HCT116 (cell line): ENCODE measurements at regions not wholly inside any gene's neighbourhood (a gene's known extent, or its start where the extent isn't known, plus 50 kb on each side); places are given as distances from the start of the nearest gene placed in this dataset.

Experiments used
- ATAC-seq: fragments of 200-7000 bp; cut with Tn5 transposase; 2 replicates; pipeline ENCODE4 v1.9.1; 2020; ENCODE audit warnings: mild to moderate bottlenecking, moderate library complexity
- BruUV-seq: library from RNA; stranded (reverse); fragments of 400-500 nt; replicated peaks from 2 replicates; lab custom pipeline; 2021; lab: Mats Ljungman, UMichigan
- CTCF ChIA-PET: fragments of 300-600 bp; sonication (Branson Sonifier 250); formaldehyde crosslinking; loops from one replicate; lab custom pipeline; 2021; ENCODE audit warnings: antibody characterized with exemption; lab: Charles Lee
- POLR2A ChIA-PET: fragments of 300-600, 350-600 bp; sonication (Branson Sonifier 250); formaldehyde crosslinking; loops from one replicate; lab custom pipeline; 2021; ENCODE audit warnings: antibody characterized with exemption; lab: Charles Lee
- RAD21 ChIA-PET, 2 experiments: fragments of 300-600 bp; sonication (Branson Sonifier 250); formaldehyde crosslinking; loops; one replicate each; lab custom pipeline; 2023; ENCODE audit warnings: low total read pairs in 2 of 2; ENCODE audit not compliant: uncharacterized antibody in 2 of 2, unreplicated experiment in 2 of 2, low non-redundant PET in 1 of 2; lab: Charles Lee
- DNase-seq: peaks from one replicate; pipeline ENCODE4 v3.0.0-alpha.2; 2010; ENCODE audit warnings: low read depth, low spot score
- H2AFZ ChIP-seq: fragments of 200-600 bp; shearing (Covaris generic), sonication (generic); 2 replicates; pipeline ENCODE4 v1.6.1; 2017; ENCODE audit warnings: low read depth, mixed run types, mixed read lengths, antibody characterized with exemption, low read length; ENCODE audit not compliant: poor library complexity, severe bottlenecking
- H3K27ac ChIP-seq: 2 replicates; pipeline ENCODE4 v1.5.1; 2012; ENCODE audit warnings: low read depth, low read length
- H3K27me3 ChIP-seq: fragments of 200-600 bp; sonication (generic); 2 replicates; pipeline ENCODE4 v1.6.1; 2016; ENCODE audit warnings: mixed run types, low read length, mixed read lengths; ENCODE audit not compliant: insufficient read depth
- H3K36me3 ChIP-seq, 2 experiments: fragments of 200-500 bp in 1 of 2; fragments of 200-600 bp in 1 of 2; sonication (Bioruptor generic) in 1 of 2; sonication (generic) in 1 of 2; 2 replicates each; pipeline versions ENCODE4 v1.5.1 to v1.6.1; 2014 to 2016; ENCODE audit warnings: low read length in 2 of 2, inconsistent platforms in 1 of 2, mixed read lengths in 1 of 2, mixed run types in 1 of 2; ENCODE audit not compliant: insufficient read depth in 2 of 2, control insufficient read depth in 1 of 2
- H3K4me1 ChIP-seq, 2 experiments: fragments of 200-600 bp in 1 of 2; sonication (generic) in 1 of 2; 2 replicates each; pipeline versions ENCODE4 v1.5.1 to v1.6.1; 2012 to 2017; ENCODE audit warnings: low read length in 2 of 2, inconsistent platforms in 1 of 2, mild to moderate bottlenecking in 1 of 2, mixed read lengths in 1 of 2, mixed run types in 1 of 2, moderate library complexity in 1 of 2; ENCODE audit not compliant: insufficient read depth in 2 of 2, control insufficient read depth in 1 of 2
- H3K4me2 ChIP-seq: fragments of 200-600 bp; sonication (generic); 2 replicates; pipeline ENCODE4 v1.6.1; 2017; ENCODE audit warnings: mixed run types, low read length, mixed read lengths
- H3K4me3 ChIP-seq, 2 experiments: fragments of 200-600 bp in 1 of 2; sonication (generic) in 1 of 2; replicated peaks in 1 of 2; 2 replicates each; pipeline ENCODE4 v1.5.1; 2011 to 2016; ENCODE audit warnings: low read length in 2 of 2, control low read depth in 1 of 2, low read depth in 1 of 2, mild to moderate bottlenecking in 1 of 2, mixed read lengths in 1 of 2, mixed run types in 1 of 2
- H3K79me2 ChIP-seq: fragments of 200-600 bp; sonication (generic); 2 replicates; pipeline ENCODE4 v1.6.1; 2017; ENCODE audit warnings: mild to moderate bottlenecking, mixed run types, low read length, moderate library complexity, mixed read lengths; ENCODE audit not compliant: insufficient read depth
- H3K9ac ChIP-seq: fragments of 200-600 bp; sonication (generic); 2 replicates; pipeline ENCODE4 v1.6.1; 2016; ENCODE audit warnings: low read length, mixed read lengths
- H3K9me2 ChIP-seq: fragments of 200-600 bp; sonication (generic), shearing (Covaris generic); 2 replicates; pipeline ENCODE4 v1.6.1; 2017; ENCODE audit warnings: mixed run types, mild to moderate bottlenecking, moderate library complexity; ENCODE audit not compliant: insufficient read depth
- H3K9me3 ChIP-seq, 2 experiments: fragments of 200-500 bp in 1 of 2; fragments of 200-600 bp in 1 of 2; sonication (Bioruptor generic) in 1 of 2; sonication (generic) in 1 of 2; 2 replicates each; pipeline ENCODE4 v1.6.1; 2014 to 2017; ENCODE audit warnings: low read length in 2 of 2, mixed read lengths in 2 of 2, inconsistent platforms in 1 of 2, low read depth in 1 of 2, mild to moderate bottlenecking in 1 of 2, mixed run types in 1 of 2, moderate library complexity in 1 of 2; ENCODE audit not compliant: control insufficient read depth in 1 of 2, insufficient read depth in 1 of 2
- H4K20me1 ChIP-seq: fragments of 200-600 bp; sonication (generic), shearing (Covaris generic); 2 replicates; pipeline ENCODE4 v1.6.1; 2017; ENCODE audit warnings: mixed run types, mild to moderate bottlenecking, moderate library complexity; ENCODE audit not compliant: insufficient read depth
- CBX3 ChIP-seq: IDR thresholded peaks from 2 replicates; pipeline ENCODE4 v1.6.1; 2012; ENCODE audit warnings: low read depth
- CEBPB ChIP-seq: IDR thresholded peaks from 2 replicates; pipeline ENCODE4 v1.6.1; 2012; ENCODE audit warnings: low read depth
- EGR1 ChIP-seq: IDR thresholded peaks from 2 replicates; pipeline ENCODE4 v1.6.1; 2012; ENCODE audit warnings: low read depth
- ELF1 ChIP-seq: IDR thresholded peaks from 2 replicates; pipeline ENCODE4 v1.6.1; 2012; ENCODE audit warnings: low read depth, borderline replicate concordance
- EZH2phosphoT487 ChIP-seq: fragments of 200-600 bp; IDR thresholded peaks from 2 replicates; pipeline ENCODE4 v1.6.1; 2018; ENCODE audit warnings: antibody characterized with exemption, borderline replicate concordance
- FOSL1 ChIP-seq: IDR thresholded peaks from 2 replicates; pipeline ENCODE4 v1.6.1; 2012; ENCODE audit warnings: low read depth
- JUND ChIP-seq: IDR thresholded peaks from 2 replicates; pipeline ENCODE4 v1.6.1; 2012
- POLR2A ChIP-seq: IDR thresholded peaks from 2 replicates; pipeline ENCODE4 v1.7.0; 2011; ENCODE audit warnings: borderline replicate concordance; ENCODE audit not compliant: insufficient read depth, insufficient read length; ENCODE audit errors: extremely low read depth
- POLR2AphosphoS5 ChIP-seq: IDR thresholded peaks from 2 replicates; pipeline ENCODE4 v1.6.1; 2011; ENCODE audit warnings: mild to moderate bottlenecking, low read depth, low read length, moderate library complexity
- RAD21 ChIP-seq: IDR thresholded peaks from 2 replicates; pipeline ENCODE4 v1.6.1; 2012; ENCODE audit warnings: low read depth, mild to moderate bottlenecking
- SIN3A ChIP-seq: IDR thresholded peaks from 2 replicates; pipeline ENCODE4 v1.6.1; 2012; ENCODE audit warnings: low read depth
- TCF7L2 ChIP-seq: IDR thresholded peaks from 2 replicates; pipeline ENCODE4 v1.7.0; 2011; ENCODE audit warnings: borderline replicate concordance, inconsistent platforms; ENCODE audit not compliant: insufficient read depth, insufficient read length; ENCODE audit errors: extremely low read depth
- YY1 ChIP-seq: IDR thresholded peaks from 2 replicates; pipeline ENCODE4 v1.6.1; 2011; ENCODE audit warnings: low read length, low read depth, moderate library complexity, mild to moderate bottlenecking; ENCODE audit not compliant: insufficient replicate concordance; ENCODE audit errors: extremely low read depth
- ZFX ChIP-seq: fragments of 450-650 bp; IDR thresholded peaks from 2 replicates; pipeline ENCODE4 v1.6.1; 2017
- ZNF274 ChIP-seq: fragments of 200-500 bp; sonication (Bioruptor generic); IDR thresholded peaks from 2 replicates; pipeline ENCODE4 v1.6.1; 2014; ENCODE audit warnings: mild to moderate bottlenecking, low read depth, low read length, inconsistent platforms
- intact Hi-C: fragments of 100-400 bp; cut with micrococcal nuclease; formaldehyde crosslinking; loops from 2 replicates; pipeline ENCODE4 v1.10.0; 2022
- TF ChIP-seq, protein P1 (sequence below): IDR thresholded peaks from 2 replicates; pipeline ENCODE4 v1.6.1; 2011; ENCODE audit warnings: mild to moderate bottlenecking, low read length, moderate library complexity; ENCODE audit not compliant: insufficient replicate concordance; ENCODE audit errors: extremely low read depth
- TF ChIP-seq, protein P2 (sequence below), 3 experiments: fragments of 200-600 bp in 1 of 3; sonication (generic) in 1 of 3; IDR thresholded peaks in 2 of 3; conservative IDR thresholded peaks in 1 of 3; 2 replicates each; pipeline ENCODE4 v1.5.1; 2012 to 2017; ENCODE audit warnings: low read depth in 2 of 3, low read length in 2 of 3, antibody characterized with exemption in 1 of 3, borderline replicate concordance in 1 of 3, control low read depth in 1 of 3, mild to moderate bottlenecking in 1 of 3, mixed read lengths in 1 of 3, mixed run types in 1 of 3, moderate library complexity in 1 of 3; ENCODE audit not compliant: insufficient read depth in 1 of 3
- TF ChIP-seq, protein P3 (sequence below): IDR thresholded peaks from 2 replicates; pipeline ENCODE4 v1.6.1; 2012
- TF ChIP-seq, protein P4 (sequence below): IDR thresholded peaks from 2 replicates; pipeline ENCODE4 v1.6.1; 2012

DNA sequence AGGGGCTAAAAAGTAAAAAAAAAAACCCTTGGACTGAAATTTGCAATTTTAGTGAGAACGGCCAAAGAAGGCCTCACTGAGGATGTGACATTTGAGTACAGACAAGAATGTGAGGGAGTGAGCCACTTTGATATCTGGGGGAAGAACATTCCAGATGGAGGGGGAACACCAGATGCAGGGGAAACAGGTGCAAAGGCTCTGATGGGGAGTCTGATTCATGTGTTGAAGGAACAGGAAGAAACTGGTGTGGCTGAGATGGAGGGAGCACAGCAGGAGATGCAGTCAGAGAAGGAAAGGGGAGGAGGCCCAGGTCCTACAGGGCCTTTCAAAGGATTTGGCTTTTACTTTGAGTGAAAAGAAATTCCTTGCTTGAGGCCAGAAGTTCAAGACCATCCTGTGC lies 615.7 kb upstream of the NRP1 start:
- ChIA-PET POLR2A (no interaction called here), RAD21 (no interaction called here), CTCF (no interaction called here)
- H3K4me3 ChIP-seq = no peak overlapping the region
- H3K79me2 ChIP-seq = no peaks in the 10 kb centered on the region
- H3K9ac ChIP-seq = no peak overlapping the region
- H3K4me1 ChIP-seq = no peaks in the 10 kb centered on the region
- H3K27ac ChIP-seq = no peak overlapping the region
- no peaks in the 10 kb centered on the region for H4K20me1 ChIP-seq
- DNase-seq (no peak), ATAC-seq (no peak)
- H3K4me2 ChIP-seq = no peak overlapping the region
- H3K36me3 ChIP-seq = no peaks in the 10 kb centered on the region
- intact Hi-C loops = no loop called here
- no peaks in the 10 kb centered on the region for H3K27me3 ChIP-seq
- TF ChIP-seq ELF1 (no peak), EGR1 (no peak)
- H3K9me2 ChIP-seq = no peaks in the 10 kb centered on the region
- BruUV-seq = no TSS peak
- no peak overlapping the region for H2AFZ ChIP-seq
- no peaks in the 10 kb centered on the region for H3K9me3 ChIP-seq

DNA sequence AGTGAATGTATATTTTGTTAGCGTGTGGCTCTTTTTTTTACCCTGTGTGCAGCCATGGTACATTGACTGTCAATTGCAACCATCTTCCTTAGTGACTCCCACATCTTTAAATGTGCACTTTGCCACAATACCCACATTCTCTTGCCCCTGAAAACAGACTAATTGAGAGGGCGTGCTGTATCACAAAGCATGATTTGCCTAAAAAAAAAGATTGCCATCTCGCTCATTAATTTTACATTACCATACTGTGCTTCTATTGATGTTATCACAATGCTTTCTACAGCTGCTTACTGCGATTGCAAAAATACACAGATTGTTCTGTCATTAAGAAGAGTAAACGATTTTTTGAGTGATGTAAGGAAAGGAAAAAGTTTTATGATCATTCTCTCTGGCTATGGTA lies 613.1 kb upstream of the NRP1 start:
- no peak overlapping the region for H3K27ac ChIP-seq
- no peaks in the 10 kb centered on the region for H4K20me1 ChIP-seq
- ATAC-seq (no peak), DNase-seq (no peak)
- H3K4me3 ChIP-seq = no peak overlapping the region
- no peaks in the 10 kb centered on the region for H3K4me1 ChIP-seq
- intact Hi-C loops = no loop called here
- no peaks in the 10 kb centered on the region for H3K79me2 ChIP-seq
- no peak overlapping the region for H3K9ac ChIP-seq
- H3K9me3 ChIP-seq = no peaks in the 10 kb centered on the region
- H3K27me3 ChIP-seq = no peaks in the 10 kb centered on the region
- ChIA-PET RAD21 (no interaction called here), POLR2A (no interaction called here), CTCF (no interaction called here)
- H3K4me2 ChIP-seq = no peak overlapping the region
- H3K36me3 ChIP-seq = no peaks in the 10 kb centered on the region
- no peak overlapping the region for H2AFZ ChIP-seq
- BruUV-seq = no TSS peak
- no peaks in the 10 kb centered on the region for H3K9me2 ChIP-seq
- TF ChIP-seq TCF7L2 (no peak), POLR2AphosphoS5 (no peak), ELF1 (no peak), ZNF274 (no peak), EZH2phosphoT487 (no peak), YY1 (no peak), CBX3 (no peak), FOSL1 (no peak), JUND (no peak), SIN3A (no peak), ZFX (no peak), RAD21 (no peak), POLR2A (no peak), CEBPB (no peak)
- TF ChIP-seq, protein P1, sequence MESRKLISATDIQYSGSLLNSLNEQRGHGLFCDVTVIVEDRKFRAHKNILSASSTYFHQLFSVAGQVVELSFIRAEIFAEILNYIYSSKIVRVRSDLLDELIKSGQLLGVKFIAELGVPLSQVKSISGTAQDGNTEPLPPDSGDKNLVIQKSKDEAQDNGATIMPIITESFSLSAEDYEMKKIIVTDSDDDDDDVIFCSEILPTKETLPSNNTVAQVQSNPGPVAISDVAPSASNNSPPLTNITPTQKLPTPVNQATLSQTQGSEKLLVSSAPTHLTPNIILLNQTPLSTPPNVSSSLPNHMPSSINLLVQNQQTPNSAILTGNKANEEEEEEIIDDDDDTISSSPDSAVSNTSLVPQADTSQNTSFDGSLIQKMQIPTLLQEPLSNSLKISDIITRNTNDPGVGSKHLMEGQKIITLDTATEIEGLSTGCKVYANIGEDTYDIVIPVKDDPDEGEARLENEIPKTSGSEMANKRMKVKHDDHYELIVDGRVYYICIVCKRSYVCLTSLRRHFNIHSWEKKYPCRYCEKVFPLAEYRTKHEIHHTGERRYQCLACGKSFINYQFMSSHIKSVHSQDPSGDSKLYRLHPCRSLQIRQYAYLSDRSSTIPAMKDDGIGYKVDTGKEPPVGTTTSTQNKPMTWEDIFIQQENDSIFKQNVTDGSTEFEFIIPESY = no peak
- TF ChIP-seq, protein P2, sequence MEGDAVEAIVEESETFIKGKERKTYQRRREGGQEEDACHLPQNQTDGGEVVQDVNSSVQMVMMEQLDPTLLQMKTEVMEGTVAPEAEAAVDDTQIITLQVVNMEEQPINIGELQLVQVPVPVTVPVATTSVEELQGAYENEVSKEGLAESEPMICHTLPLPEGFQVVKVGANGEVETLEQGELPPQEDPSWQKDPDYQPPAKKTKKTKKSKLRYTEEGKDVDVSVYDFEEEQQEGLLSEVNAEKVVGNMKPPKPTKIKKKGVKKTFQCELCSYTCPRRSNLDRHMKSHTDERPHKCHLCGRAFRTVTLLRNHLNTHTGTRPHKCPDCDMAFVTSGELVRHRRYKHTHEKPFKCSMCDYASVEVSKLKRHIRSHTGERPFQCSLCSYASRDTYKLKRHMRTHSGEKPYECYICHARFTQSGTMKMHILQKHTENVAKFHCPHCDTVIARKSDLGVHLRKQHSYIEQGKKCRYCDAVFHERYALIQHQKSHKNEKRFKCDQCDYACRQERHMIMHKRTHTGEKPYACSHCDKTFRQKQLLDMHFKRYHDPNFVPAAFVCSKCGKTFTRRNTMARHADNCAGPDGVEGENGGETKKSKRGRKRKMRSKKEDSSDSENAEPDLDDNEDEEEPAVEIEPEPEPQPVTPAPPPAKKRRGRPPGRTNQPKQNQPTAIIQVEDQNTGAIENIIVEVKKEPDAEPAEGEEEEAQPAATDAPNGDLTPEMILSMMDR (IDR thresholded peaks at IDR 0.05 in 2 of 3, conservative IDR thresholded peaks at IDR 0.05 in 1 of 3; ENCODE audit: borderline replicate concordance in 1 of 3, insufficient read depth in 1 of 3, low read depth in 2 of 3, low read length in 2 of 3) = no peak
- TF ChIP-seq, protein P3, sequence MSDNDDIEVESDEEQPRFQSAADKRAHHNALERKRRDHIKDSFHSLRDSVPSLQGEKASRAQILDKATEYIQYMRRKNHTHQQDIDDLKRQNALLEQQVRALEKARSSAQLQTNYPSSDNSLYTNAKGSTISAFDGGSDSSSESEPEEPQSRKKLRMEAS = no peak
- TF ChIP-seq, protein P4, sequence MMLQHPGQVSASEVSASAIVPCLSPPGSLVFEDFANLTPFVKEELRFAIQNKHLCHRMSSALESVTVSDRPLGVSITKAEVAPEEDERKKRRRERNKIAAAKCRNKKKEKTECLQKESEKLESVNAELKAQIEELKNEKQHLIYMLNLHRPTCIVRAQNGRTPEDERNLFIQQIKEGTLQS = no peak
